NOMO-1 treated with DMSO at 0.1 percent for 48 hours (cell line): ENCODE measurements at regions not wholly inside any gene's neighbourhood (a gene's known extent, or its start where the extent isn't known, plus 50 kb on each side); places are given as distances from the start of the nearest gene placed in this dataset.

Experiments used
- DNase-seq: peaks from one replicate; lab custom pipeline; 2025; ENCODE audit not compliant: unreplicated experiment; lab: John Stamatoyannopoulos, UW

DNA sequence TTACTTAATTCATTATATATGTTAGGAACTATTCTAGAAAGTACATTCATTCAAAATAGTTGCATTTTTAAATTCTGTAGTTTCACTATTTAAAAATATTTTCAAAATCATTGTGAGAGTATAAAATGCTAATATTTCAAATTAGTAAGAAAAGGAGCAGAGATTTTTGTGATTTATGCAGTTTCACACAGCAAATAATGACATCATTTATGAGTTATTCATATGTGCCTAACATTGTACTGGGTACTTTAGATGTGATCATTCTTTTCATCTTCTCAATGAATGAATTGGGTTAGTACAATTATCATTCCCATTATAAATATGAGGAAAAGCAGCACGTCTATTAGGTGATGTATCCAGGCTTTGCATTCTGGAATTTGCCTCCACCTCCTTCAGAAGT is 1451.0 kb upstream of the IGFBP7 start:
- no peak for DNase-seq

DNA sequence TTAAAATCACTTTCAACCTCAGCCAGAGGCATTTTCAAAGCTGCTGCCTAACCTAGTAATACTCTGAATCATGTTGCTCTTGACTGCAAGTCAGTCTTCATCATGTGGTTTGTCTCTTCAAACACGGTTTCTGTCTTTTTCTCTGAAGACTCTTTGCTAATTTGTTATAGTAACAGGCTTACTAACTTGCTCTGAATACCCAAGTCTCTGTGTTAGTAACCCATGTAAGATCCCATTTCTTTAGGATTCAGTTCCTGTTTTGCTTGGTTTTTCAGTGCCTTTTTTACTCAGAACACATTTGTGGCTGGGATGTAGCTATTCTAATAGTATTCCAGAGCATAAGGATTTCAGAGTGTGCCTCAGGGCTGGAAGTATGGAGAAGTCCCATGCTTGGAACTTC is 1450.6 kb upstream of the IGFBP7 start:
- peak; percentile 2 for DNase-seq

GRCh38 chr4:58553679-58554078 is 1443.5 kb upstream of the IGFBP7 start:
- DNase-seq: no peak

DNA sequence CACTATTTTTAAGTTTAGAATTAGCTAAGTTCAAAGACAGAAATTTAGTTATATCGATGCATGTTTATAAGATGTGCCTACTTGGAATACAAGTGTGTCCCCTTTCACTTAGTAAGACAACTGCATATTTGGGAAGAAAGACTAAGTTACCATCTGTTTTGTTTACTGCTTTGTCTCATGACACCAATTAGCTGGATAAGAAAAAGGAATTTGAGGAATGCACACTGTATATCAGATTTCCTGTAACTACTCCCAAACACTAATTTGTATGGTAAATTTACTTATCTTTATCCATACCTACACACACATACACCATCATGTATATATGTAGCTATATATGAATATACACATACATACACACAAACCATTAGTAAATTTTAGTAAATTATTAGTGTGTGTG is 1442.8 kb upstream of the IGFBP7 start:
- no peak for DNase-seq

DNA sequence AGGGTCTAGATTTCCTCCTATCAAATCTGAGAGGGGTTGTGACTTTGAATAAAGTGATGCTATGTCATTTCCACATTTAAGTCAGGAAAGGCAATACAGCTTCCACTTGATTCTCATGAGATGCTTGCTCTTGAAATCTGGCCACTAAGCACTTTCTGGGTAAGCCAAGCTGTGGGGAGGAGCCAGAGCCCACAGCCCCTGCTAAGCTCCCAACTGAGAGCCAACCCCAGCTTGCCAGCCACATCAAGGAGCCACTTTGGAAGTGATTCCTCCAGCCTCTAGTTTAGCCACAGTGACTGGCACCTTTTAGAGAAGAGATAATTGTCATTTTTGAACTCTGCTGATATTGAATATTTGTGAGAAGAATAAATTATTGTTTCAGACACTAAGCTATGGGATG is 1441.5 kb upstream of the IGFBP7 start:
- no peak for DNase-seq

GRCh38 chr4:58543465-58543864 is 1433.3 kb upstream of the IGFBP7 start:
- DNase-seq: no peak

DNA sequence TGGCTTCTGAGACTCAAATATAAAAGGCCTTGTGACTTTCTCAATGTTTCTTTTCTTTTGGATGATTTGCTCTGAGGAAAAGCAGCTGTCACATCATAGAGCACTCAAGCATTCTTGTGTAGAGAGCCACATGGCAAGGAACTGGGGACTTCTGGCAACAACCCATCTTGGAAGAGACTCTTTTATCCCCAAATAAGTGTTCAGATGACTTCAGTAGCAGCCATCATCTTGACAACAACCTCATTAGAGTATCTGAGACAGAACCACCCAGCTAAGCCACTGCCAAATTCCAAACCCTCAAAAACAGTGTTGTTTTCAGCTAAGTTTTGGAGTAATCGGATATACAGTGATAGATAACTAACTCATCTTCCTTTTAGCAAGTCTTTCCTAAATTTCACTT is 1431.7 kb upstream of the IGFBP7 start:
- DNase-seq: no peak

- DNase-seq: no peak
These were observed 1412.7 kb upstream of the IGFBP7 start for GRCh38 chr4:58522765-58523382.

GRCh38 chr4:58515226-58515625 is 1405.0 kb upstream of the IGFBP7 start:
- DNase-seq: no peak

GRCh38 chr4:58514299-58514698 is 1404.1 kb upstream of the IGFBP7 start:
- no peak for DNase-seq

- no peak for DNase-seq
These were observed 1400.5 kb upstream of the IGFBP7 start for GRCh38 chr4:58510652-58511051.

DNA sequence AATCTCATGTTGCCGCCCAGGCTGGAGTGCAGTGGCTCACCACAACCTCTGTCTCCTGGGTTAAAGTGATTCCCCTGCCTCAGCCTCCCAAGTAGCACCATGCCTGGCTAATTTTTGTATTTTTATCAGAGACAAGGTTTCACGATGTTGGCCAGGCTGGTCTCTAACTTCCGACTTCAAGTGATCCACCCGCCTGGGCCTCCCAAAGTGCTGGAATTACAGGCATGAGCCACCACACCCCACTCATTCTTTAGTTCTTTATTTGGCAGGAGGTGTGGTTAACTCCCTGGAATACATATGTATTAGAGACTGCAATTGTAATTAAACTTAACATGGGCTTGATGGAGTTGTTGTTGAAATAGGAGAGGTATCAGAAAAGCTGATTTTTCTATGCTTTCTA is 1396.9 kb upstream of the IGFBP7 start:
- DNase-seq: no peak

DNA sequence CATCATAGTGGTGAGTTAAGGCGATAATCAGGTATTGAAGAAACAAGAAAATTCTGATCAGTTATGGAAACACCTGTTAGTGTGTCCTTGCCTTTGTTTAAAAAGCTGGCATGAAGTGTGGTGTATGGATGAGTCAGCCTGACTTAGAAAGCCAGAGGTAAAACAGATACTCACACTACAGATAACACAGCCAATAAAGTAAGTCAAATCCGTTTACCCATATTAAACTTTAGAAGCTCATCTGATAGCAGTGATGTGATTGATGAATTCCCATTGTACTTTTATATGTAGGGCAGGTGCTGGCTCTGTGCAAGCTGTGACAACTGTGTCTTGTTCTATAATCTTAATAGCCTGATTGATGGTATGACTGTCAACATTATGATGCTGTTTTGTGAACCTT is 1392.7 kb upstream of the IGFBP7 start:
- DNase-seq: no peak

DNA sequence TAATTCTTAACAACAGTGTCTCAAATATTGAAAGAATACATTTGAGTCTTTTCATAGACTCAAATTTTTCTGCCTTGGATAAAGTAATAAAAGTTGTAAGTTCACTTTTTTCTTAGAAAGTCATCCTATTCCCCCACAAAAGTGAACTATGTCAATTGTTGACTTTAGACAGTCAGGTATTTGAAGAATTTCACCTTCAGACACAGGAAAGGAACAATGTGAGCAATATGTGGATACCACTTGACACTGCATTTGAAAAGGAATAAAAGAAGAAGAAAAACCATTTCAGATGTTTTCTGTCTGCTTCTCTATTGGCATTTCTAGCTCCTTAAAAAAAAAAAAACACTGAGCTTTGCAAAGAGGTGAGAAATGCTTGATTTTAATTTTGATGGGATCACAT is 1389.0 kb upstream of the IGFBP7 start:
- DNase-seq: no peak

DNA sequence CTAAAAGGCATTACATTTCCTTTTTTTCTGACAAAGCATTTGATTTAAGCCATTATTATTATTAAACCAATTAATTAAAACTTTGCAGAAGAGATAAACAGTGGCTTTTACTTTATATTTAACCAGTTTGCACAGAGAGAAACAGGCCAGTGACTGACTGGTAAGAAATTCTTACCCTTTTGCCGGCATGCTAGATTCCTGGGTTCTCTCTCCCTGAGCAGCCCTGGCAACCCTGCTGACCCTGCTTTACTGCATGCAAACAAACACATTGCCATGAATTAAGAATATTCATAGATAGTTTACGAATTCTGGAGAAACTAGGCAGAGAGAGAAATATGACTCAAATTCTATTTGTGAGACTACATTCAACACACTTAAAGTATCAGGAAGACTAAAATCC is 1381.4 kb upstream of the IGFBP7 start:
- no peak for DNase-seq

GRCh38 chr4:58477950-58478349 is 1367.8 kb upstream of the IGFBP7 start:
- no peak for DNase-seq

GRCh38 chr4:58477513-58477912 is 1367.3 kb upstream of the IGFBP7 start:
- no peak for DNase-seq

DNA sequence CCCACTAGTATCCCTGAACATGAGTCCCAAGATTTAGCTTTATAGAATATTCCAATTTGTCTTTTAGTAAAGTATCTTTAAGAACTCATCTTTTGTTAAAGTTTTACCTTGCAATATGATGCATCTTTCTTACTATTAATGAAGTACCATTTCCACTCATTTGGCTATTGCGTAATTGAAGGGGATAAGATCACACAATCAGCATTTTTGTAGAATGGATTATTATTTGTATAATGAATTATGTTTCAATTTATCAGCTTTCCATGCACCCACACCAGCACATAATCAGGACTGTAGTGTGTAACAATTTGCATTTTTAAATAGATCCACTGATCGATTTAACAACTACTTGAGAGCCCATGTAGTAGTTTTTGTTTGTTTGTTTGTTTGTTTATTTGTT is 1364.9 kb upstream of the IGFBP7 start:
- no peak for DNase-seq

GRCh38 chr4:58465031-58465430 is 1354.8 kb upstream of the IGFBP7 start:
- DNase-seq: no peak

GRCh38 chr4:58456727-58457384 is 1346.7 kb upstream of the IGFBP7 start:
- DNase-seq: no peak

DNA sequence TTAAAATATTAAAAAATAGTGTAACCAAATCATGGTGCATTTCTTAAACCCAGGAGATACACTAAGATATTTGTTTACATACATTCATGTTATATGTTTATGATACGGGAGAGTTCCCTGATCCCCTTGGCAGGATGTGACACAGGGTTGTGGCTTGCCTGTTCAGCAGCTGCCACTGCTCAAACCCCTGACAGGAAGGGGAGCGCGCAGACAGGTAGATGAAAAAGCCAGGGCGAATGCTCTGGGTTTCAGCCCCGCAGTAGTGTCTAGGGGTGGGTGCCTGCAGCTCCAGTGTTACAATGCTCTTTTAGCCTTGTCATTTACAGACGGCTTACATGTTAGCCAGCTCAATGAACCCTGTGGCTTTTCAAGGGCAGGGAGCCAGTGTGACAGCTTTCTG is 1343.8 kb upstream of the IGFBP7 start:
- DNase-seq: no peak

- DNase-seq: no peak
These were observed 1341.5 kb upstream of the IGFBP7 start for GRCh38 chr4:58451707-58452106.

GRCh38 chr4:58435871-58436270 is 1325.7 kb upstream of the IGFBP7 start:
- no peak for DNase-seq
